RPMI8226 (cell line): ENCODE measurements at regions not wholly inside any gene's neighbourhood (a gene's known extent, or its start where the extent isn't known, plus 50 kb on each side); places are given as distances from the start of the nearest gene placed in this dataset.

Experiments
- DNase-seq: peaks from one replicate; pipeline ENCODE4 v3.0.0-alpha.2; 2015

- DNase-seq, result no peak
Measured at GRCh38 chr7:34277016-34277802, 371.9 kb downstream of the BMPER start.

DNA sequence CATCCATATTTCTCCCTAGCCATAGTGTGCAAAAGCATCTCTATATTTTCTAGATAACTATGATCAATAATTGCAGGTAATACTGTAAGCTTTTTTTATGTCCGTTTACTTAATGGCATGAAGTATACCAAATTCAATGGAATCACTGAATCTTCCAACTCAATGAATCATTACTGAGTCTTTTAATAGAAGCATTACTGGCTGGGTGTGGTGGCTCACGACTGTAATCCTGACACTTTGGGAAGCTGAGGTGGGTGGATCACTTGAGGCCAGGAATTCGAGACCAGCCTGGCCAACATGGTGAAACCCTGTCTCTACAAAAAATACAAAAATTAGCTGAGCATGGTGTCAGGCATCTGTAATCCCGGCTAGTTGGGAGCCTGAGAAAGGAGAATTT is 372.5 kb downstream of the BMPER start:
- DNase-seq, result no peak

DNA sequence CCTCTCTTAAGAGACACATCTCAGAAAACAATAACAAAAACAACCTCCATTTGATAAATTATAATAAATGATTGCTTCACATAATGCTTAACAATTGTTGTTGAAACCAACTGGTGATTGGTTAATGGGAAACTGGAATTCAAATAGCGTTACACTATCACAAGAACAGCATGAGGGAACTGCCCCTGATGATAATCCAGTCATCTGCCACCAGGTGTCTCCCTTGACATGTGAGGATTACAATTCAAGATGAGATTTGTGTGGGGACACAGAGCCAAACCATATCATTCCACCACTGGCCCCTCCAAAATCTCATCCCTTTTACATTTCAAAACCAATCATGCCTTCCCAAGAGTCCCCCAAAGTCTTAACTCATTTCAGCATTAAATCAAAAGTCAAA is 375.9 kb downstream of the BMPER start:
- DNase-seq, result no peak

DNA sequence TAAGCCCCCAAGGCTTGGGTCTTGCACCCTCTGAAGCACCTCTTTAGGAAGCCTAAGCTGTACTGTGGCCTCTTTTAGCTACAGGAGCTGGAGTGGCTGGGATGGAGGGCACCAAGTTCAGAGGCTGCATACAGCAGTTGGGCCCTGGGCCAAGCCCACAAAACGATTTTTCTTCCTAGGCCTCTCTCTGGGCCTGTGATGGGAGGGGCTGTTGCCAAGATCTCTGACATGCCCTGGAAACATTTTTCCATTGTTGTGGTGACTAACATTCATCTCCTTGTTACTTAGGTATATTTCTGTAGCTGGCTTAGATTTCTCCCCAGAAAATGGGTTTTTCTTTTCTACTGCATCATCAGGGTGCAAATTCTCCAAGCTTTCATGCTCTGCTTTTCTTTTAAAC is 375.7 kb upstream of the NPSR1 start:
- DNase-seq, result no peak

GRCh38 chr7:34296663-34297062 is 361.4 kb upstream of the NPSR1 start:
- DNase-seq, result no peak

DNA sequence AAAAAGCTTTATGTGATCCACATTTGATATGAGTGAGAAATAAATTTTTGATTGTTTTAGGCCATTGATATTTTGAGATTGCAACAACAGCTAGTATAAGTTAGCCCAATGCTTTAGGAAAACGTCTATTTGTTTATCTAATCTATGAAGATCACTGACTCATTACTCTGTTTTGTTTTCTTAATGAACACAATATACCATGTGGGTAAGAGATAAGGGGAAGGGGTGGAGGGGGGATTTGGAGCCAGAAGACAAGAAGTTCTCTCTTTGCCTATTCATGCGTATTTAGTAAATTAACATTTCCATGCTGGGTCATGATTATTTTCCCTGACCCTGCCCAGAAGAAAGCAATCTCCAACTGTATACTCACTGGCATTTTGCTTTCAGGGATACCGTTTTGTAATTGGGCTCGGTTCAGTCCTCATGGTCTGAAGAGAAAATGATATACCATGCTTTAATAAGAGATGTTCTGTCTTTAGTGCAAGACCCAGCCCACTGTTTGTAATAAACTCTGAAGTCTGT is 359.5 kb upstream of the NPSR1 start:
- no peak for DNase-seq

GRCh38 chr7:34299066-34299465 is 359.0 kb upstream of the NPSR1 start:
- DNase-seq, result no peak

- DNase-seq, result no peak
Measured at GRCh38 chr7:34307540-34307939, 350.5 kb upstream of the NPSR1 start.

DNA sequence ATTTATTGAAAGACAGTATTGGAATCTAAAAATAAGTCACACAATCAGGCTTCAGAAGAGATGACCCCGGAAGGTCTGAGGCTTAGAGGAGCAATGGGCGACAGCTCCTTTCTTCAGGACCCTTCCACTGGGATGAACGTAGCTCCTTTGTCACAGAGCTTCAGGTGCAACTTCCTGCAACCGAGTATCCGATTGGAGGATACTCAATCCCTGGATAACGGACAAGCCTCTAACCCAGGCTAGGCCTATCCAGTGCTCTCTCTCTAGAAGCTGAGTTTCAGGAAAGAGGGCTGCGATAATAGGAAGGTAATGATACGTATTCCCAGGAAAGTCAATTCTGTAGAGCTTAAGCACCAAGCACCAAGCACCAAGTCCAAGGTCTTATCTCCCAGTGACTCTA is 349.4 kb upstream of the NPSR1 start:
- DNase-seq, result no peak

- no peak for DNase-seq
Measured at GRCh38 chr7:34309116-34309515, 348.9 kb upstream of the NPSR1 start.

DNA sequence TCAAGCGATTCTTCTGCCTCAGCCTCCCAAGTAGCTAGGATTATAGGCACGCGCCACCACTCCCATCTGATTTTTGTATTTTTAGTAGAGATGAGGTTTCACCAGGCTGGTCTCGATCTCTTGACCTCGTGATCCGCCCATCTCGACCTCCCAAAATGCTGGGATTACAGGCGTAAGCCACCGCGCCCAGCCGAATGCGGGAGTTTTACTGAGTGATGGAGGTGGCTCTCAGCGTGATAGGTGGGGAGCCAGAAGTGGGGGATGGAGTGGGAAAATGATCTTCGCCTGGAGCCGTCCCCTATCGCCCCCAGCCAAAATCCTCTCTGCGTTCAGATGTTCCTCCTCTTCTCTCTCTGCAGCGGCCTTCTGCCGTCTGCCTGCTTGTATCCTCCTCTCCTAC is 348.4 kb upstream of the NPSR1 start:
- no peak for DNase-seq

DNA sequence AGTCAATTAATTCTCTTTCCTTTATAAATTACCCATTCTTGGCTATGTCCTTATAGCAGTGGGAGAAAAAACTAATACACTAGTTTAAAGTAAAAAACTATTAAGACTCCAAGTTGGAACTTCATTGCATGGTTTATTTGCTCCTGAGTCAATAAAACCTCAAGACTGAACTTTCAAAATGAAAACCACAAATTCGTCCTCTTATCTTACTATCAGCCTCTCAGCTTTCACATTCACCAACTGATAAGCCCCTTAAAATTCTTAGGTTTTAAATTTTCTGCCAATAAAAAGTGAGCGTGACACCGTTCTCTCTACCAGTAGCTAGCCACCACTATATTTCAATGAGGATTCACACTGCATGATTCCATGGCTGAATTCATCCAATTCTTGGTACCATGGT is 346.4 kb upstream of the NPSR1 start:
- no peak for DNase-seq

DNA sequence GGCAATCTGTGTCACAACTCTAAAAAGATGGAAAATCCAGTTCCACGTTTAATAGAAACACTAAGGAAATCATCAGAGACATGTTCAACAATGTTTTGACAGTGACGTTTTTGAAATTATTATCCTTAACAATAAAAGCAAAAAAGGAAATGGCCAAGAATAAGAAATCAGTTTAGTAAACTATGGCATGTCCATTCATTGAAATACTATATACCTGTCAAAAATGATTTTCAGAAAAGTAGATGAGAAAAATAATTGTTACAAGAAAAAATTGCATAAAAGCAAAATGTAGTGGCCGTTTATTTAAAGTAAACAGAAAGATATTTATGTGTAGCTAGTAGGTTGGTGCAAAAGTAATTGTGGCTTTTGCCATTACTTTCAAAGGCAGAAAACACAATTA is 345.4 kb upstream of the NPSR1 start:
- no peak for DNase-seq

GRCh38 chr7:34313289-34313688 is 344.7 kb upstream of the NPSR1 start:
- no peak for DNase-seq

- no peak for DNase-seq
Measured at GRCh38 chr7:34315032-34315431, 343.0 kb upstream of the NPSR1 start.

GRCh38 chr7:34317039-34317438 is 341.0 kb upstream of the NPSR1 start:
- no peak for DNase-seq

DNA sequence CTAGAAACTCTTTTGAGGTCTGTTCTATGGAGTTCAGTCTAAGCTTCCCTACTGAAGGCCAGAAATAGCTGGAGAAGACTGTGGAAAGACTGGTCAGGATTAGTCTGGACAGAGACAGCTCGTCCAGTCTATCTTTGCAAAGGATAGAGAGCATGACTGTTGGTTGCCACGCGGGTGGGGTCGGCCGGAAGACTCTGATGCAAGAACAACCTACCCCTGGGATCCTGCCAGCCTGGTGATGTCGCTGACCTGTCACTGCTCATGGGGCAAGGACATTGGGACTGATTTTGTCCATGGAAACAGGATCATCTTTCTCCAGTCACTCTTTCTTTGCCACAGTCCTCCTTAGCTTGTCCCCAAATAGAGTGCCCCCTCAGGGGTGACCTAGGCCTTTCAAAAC is 337.6 kb upstream of the NPSR1 start:
- DNase-seq, result no peak

GRCh38 chr7:34320926-34321661 is 336.9 kb upstream of the NPSR1 start:
- peak; percentile 68 for DNase-seq

DNA sequence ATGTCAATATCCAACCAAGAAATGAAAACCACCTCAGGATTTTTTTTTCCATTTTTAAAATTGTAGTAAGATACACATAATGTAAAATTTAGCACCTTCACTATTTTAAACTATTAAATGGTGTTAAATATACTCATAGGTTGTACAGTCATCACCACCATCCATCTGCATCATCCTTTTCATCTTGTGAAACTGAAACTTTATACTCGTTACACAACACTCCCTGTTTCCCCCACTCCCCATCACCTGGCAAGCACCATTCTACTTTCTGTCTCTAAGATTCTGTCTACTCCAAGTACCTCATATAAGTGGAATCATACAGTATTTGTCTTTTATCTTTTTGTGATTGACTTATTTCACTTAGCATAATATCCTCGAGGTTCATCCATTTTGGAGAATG is 335.2 kb upstream of the NPSR1 start:
- DNase-seq, result peak; percentile 8

DNA sequence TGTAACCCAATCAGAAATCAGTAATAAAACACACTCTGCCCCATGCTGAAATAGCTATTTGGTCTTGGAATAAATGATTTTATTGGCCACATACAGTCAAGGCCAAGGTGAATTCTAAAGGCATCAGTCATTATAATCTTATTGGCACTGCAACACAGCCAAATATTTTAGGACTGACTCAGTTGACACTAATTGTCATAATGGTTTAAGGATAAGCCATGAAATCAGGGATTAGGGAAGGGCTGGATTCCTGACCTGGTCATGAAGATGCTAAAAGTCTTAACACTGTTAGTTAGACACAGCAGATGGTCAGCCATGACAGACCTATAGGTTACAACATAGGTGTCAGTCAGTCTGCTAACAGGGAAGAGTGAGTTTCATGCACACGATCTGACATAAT is 330.3 kb upstream of the NPSR1 start:
- DNase-seq, result no peak

DNA sequence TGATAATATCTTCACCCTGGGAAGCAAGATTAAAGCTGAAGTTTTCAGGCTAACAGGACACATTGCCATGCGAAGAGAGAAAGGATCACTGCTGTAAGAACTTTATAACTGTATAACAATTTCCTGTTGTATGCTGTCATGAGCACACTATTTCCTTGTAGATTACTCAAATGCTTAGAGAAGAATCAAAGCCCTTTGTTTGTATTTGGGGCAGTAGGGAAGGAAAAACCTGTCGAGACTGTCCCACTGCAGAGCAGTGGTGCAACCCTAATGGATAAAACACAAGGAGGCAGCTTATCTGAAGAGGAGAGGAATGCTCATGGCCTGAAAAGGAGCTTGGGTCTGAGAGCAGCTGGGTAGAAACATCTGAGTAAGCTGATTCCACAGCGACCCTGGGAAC is 327.7 kb upstream of the NPSR1 start:
- DNase-seq, result no peak

DNA sequence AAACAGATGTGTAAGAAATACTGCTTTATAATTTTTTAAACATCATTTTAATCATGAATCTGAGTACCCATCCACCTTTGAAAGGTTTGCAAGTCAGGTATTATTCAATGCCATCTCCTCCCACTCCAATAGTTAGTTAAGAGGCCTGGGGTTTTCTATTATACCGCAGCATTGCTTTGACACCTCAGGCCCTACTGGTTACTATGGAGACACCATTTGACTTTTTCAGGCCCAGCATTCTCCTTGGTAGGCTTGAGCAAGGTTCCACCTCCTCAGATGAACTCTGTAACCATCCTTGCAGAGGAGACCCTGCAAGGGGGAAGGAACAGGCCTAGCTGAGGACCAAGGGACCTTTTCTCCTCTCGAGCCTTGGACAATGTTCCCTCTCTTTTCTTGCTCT is 326.9 kb upstream of the NPSR1 start:
- DNase-seq, result no peak

- no peak for DNase-seq
Measured at GRCh38 chr7:34332006-34332405, 326.0 kb upstream of the NPSR1 start.

- no peak for DNase-seq
Measured at GRCh38 chr7:34333184-34333583, 324.8 kb upstream of the NPSR1 start.

DNA sequence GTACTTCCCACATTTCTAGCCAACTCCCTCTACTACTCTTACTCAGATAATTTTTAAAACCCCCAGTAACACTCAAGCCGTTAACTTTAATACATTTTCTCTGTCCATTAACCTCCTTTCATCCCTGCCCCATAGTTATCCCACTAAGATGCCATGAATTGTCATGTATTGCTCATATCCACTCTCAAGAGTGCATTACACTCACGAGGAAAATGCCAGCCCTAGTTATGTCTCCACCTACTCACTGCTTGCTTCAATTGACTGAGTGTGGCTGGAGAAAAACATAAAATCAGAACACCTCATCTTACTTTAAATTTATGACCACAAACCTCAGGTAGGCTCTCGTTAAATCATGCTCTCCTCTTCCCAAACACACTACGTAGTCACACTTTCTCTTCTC is 324.1 kb upstream of the NPSR1 start:
- no peak for DNase-seq
